ENCODE measurements at regions not wholly inside any gene's neighbourhood (a gene's known extent, or its start where the extent isn't known, plus 50 kb on each side); places are given as distances from the start of the nearest gene placed in this dataset.

DNA sequence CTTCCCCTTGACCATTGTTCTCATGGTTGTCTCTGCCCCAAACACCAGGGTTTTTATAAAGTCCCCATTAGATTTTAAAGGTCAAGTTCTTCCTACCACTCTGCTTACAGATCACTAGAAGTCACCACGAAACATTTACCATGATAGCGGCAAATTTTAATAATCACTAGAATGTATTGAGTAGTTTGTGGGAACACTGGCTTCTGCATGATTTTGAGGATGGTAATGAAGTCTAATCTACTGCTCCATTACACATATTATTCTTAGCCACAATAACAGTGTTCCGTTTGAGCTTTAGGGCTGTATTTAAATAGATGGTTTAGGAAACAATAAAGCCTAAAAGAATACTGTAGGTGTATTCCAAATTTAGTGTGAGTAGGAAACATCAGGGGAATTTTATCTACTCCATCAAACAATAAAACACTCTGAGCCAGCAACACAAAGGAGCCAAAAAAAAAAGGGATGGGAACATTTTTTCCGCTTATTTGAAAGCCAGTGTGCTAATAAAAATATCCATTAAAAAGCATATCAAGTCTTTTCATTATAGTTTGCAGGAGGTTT is 49.7 kb downstream of the KLF12 start:
- peaks cover 0 to 45% (median 18%) of the 10 kb centered on the region in 11 experiments; a peak in 11 of 22 replicates for H3K36me3 ChIP-seq
- H3K4me1 ChIP-seq: no peaks in the 10 kb centered on the region
- no peak for TF ChIP-seq Cebpa-rat (IDR thresholded peaks at IDR 0.05)
- H4K20me1 ChIP-seq: no peaks in the 10 kb centered on the region
- peaks cover 7 to 67% (median 42%) of the 10 kb centered on the region in 11 experiments; a peak in 19 of 22 replicates for H3K9me3 ChIP-seq (replicated peaks in 1 of 11)
- no peak overlapping the region for H3K27ac ChIP-seq
- no peak overlapping the region for H3K9ac ChIP-seq
- H3K4me2 ChIP-seq: no peak overlapping the region
- H3K4me3 ChIP-seq: no peak overlapping the region
- H3K27me3 ChIP-seq: no peaks in the 10 kb centered on the region

DNA sequence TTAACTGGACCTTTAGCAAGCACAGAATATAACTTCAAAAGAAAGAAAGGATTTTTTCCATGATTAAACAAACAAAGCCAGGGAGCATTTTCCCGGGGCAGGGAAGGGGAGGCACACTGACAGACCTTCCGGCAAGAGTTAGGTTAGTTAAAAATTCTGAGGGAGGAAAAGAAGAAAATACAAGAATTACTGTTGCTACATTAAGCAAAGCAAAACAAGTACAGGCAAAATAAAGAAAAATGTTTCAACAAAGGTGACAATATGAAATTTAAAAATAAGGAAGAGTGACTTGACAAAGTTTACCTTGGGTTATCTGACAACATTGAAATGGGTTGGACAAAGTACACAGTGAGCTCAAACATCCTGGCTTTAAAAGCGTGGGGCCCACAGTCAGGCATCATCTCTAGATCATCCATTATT is 51.5 kb downstream of the KLF12 start:
- Histone ChIP-seq H3K4me1 (no peaks in the 10 kb centered on the region), H3K4me2 (no peak overlapping the region), H3K27ac (no peak overlapping the region), H3K27me3 (no peaks in the 10 kb centered on the region), H3K36me3 (peaks cover 0 to 51% (median 19%) of the 10 kb centered on the region in 11 experiments; a peak in 11 of 22 replicates), H3K9me3 (replicated peaks in 1 of 11) (peaks cover 7 to 54% (median 39%) of the 10 kb centered on the region in 11 experiments; a peak in 18 of 22 replicates), H3K9ac (no peak overlapping the region), H4K20me1 (no peaks in the 10 kb centered on the region), H3K4me3 (no peak overlapping the region)
- no peak for TF ChIP-seq Cebpa-rat (IDR thresholded peaks at IDR 0.05)

DNA sequence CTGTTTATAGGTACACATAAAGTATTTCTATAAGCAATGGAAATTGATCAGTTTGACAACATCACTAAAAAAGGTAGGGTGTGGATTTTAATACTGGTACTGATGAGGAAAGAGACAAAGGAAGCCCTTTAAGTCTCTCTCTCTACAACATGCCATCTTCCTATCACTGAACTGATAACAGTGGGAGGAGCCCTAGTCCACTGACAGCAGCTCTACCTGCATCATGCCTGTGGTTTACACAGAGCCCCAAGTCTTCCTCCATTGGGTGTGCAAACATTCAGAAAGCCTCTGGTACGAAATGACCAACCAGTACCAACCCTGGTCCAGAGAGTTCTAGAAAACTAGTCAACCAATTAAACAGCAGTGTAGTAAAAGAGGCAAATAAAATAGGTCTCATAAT is 53.4 kb downstream of the KLF12 start:
- H4K20me1 ChIP-seq: no peaks in the 10 kb centered on the region
- H3K4me1 ChIP-seq: peaks cover 2 to 13% (median 9%) of the 10 kb centered on the region in 10 experiments; a peak in 19 of 20 replicates
- peaks cover 7 to 40% (median 32%) of the 10 kb centered on the region in 11 experiments; a peak in 18 of 22 replicates for H3K9me3 ChIP-seq (replicated peaks in 1 of 11)
- H3K27me3 ChIP-seq: no peaks in the 10 kb centered on the region
- H3K36me3 ChIP-seq: peaks cover 0 to 37% (median 8%) of the 10 kb centered on the region in 11 experiments; a peak in 7 of 22 replicates
- no peak overlapping the region for H3K4me3 ChIP-seq
- H3K9ac ChIP-seq: no peak overlapping the region
- no peak overlapping the region for H3K27ac ChIP-seq
- no peak for TF ChIP-seq Cebpa-rat (IDR thresholded peaks at IDR 0.05)
- H3K4me2 ChIP-seq: no peak overlapping the region

- Histone ChIP-seq H3K4me3 (no peak overlapping the region), H3K9me3 (replicated peaks in 1 of 11) (peaks cover 7 to 33% (median 22%) of the 10 kb centered on the region in 11 experiments; a peak in 18 of 22 replicates), H3K27ac (no peak overlapping the region), H4K20me1 (no peaks in the 10 kb centered on the region; a peak in 1 of 22 replicates), H3K9ac (no peak overlapping the region), H3K27me3 (no peaks in the 10 kb centered on the region), H3K36me3 (peaks cover 0 to 26% (median 8%) of the 10 kb centered on the region in 11 experiments; a peak in 8 of 22 replicates), H3K4me2 (no peak overlapping the region), H3K4me1 (peaks cover 32 to 43% (median 39%) of the 10 kb centered on the region in 10 experiments)
- no peak for TF ChIP-seq Cebpa-rat (IDR thresholded peaks at IDR 0.05)
These were observed 56.4 kb downstream of the KLF12 start for GRCh38 chr13:74077792-74078191.

DNA sequence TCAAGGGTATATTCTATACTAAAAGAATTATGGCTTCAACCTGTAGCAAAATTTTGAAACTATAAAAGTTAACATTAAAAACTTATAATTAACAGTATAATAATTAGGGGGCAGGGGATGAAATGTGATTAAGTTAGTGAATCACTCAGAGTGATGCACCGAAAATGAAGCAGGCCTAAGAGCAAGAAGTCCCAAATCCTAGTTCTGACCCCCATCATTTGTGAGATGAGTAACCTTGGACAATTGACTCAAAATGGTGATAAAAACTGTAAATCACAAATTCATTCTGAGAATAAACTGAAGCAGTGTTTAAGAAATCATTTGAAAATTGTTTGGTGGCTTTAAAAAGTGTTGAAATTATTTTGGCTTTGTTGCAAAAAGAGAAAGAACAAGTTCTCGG is 56.8 kb downstream of the KLF12 start:
- Histone ChIP-seq H3K4me3 (no peak overlapping the region), H3K4me1 (peaks cover 36 to 44% (median 43%) of the 10 kb centered on the region in 10 experiments), H3K36me3 (peaks cover 0 to 22% (median 11%) of the 10 kb centered on the region in 11 experiments; a peak in 8 of 22 replicates), H3K27ac (no peak overlapping the region), H3K4me2 (no peak overlapping the region), H3K27me3 (no peaks in the 10 kb centered on the region), H3K9ac (no peak overlapping the region), H3K9me3 (replicated peaks in 1 of 11) (peaks cover 7 to 36% (median 25%) of the 10 kb centered on the region in 11 experiments; a peak in 19 of 22 replicates), H4K20me1 (no peaks in the 10 kb centered on the region; a peak in 1 of 22 replicates)
- TF ChIP-seq Cebpa-rat (IDR thresholded peaks at IDR 0.05): no peak

DNA sequence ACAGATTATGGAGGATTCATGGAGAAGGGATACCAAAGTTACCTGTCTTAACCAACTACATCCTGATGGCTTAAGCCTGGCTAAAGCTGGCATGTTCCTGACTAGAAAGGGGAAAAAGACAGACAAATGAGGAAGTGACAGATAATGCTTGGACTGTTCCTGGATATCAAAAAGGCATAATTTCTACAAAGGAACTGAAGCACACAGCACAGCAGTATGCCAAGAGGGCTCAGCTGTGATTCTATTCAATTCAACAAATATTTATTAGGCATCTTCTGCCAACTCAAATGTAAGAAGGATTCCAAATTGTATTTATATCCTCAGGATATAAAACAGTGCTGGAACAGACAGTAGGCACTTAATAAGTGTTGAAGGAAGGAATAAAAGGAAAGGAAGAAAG is 59.5 kb downstream of the KLF12 start:
- peak overlapping the region; percentile 49 to 77 (median 67) for H3K4me2 ChIP-seq
- TF ChIP-seq Cebpa-rat (IDR thresholded peaks at IDR 0.05): no peak
- no peak overlapping the region for H3K4me3 ChIP-seq
- no peaks in the 10 kb centered on the region for H3K27me3 ChIP-seq
- H3K4me1 ChIP-seq: peaks cover 46 to 63% (median 56%) of the 10 kb centered on the region in 10 experiments
- no peaks in the 10 kb centered on the region; a peak in 1 of 22 replicates for H4K20me1 ChIP-seq
- H3K36me3 ChIP-seq: peaks cover 0 to 8% (median 3%) of the 10 kb centered on the region in 11 experiments; a peak in 6 of 22 replicates
- peaks cover 1 to 23% (median 13%) of the 10 kb centered on the region in 11 experiments; a peak in 15 of 22 replicates for H3K9me3 ChIP-seq (replicated peaks in 1 of 11)
- peak overlapping the region in 1 of 11 experiments; percentile 3; a peak in 1 of 22 replicates for H3K27ac ChIP-seq
- H3K9ac ChIP-seq: no peak overlapping the region

DNA sequence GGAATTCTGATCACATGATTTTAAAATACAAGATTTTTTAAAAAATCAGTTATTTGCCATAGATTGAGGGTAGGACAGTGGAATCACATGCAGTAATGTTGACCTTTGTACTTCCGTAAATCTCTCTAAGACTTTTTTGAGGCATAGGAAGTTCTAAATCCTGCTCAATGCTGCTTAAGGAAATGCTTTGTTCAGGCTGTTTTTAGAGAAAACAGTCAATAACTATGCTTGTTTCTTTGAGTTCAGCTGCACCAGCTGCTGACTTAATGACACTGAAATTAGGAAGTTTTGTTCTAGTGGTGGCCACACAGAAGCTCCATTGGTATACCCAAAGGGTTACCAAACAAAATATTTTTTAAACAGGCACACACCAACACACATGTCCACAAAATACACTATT is 60.9 kb downstream of the KLF12 start:
- Histone ChIP-seq H3K4me2 (peak overlapping the region; percentile 49 to 77 (median 67)), H3K9me3 (replicated peaks in 1 of 11) (peaks cover 0 to 29% (median 23%) of the 10 kb centered on the region in 11 experiments; a peak in 14 of 22 replicates), H3K4me1 (peaks cover 51 to 66% (median 60%) of the 10 kb centered on the region in 10 experiments), H3K36me3 (peaks cover 0 to 16% (median 6%) of the 10 kb centered on the region in 11 experiments; a peak in 9 of 22 replicates), H4K20me1 (no peaks in the 10 kb centered on the region; a peak in 1 of 22 replicates), H3K27me3 (no peaks in the 10 kb centered on the region), H3K4me3 (no peak overlapping the region), H3K27ac (peak overlapping the region; percentile 2 to 44 (median 37); a peak in 13 of 22 replicates), H3K9ac (no peak overlapping the region)
- no peak for TF ChIP-seq Cebpa-rat (IDR thresholded peaks at IDR 0.05)

DNA sequence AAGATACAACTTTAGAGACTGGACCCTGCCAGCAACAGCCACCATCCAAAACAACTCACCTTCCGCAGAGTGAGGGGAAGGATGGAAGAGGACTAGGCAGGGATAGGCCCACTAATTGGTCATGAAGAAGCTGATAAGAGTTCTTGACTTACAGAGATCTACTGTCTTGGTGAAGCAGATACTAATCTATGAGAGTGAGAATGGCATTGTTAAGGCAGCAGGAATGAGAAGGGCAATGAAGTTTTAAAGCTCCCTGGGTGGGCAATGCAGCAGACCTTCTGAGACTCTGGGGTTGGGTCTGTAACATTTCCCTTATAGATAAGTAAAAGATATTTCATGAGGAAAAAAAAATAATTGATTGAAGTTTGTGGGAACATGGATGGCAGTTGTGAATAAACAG is 63.7 kb downstream of the KLF12 start:
- no peak overlapping the region for H3K9ac ChIP-seq
- H3K4me2 ChIP-seq: peak overlapping the region; percentile 21 to 72 (median 55); a peak in 21 of 22 replicates
- no peak for TF ChIP-seq Cebpa-rat (IDR thresholded peaks at IDR 0.05)
- H3K4me1 ChIP-seq: peaks cover 43 to 68% (median 57%) of the 10 kb centered on the region in 10 experiments
- H4K20me1 ChIP-seq: no peaks in the 10 kb centered on the region; a peak in 1 of 22 replicates
- no peak overlapping the region for H3K4me3 ChIP-seq
- no peaks in the 10 kb centered on the region for H3K27me3 ChIP-seq
- H3K27ac ChIP-seq: peak overlapping the region in 9 of 11 experiments; percentile 1 to 61 (median 43); a peak in 14 of 22 replicates
- peaks cover 0 to 42% (median 24%) of the 10 kb centered on the region in 11 experiments; a peak in 14 of 22 replicates for H3K9me3 ChIP-seq (replicated peaks in 1 of 11)
- peaks cover 0 to 24% (median 8%) of the 10 kb centered on the region in 11 experiments; a peak in 9 of 22 replicates for H3K36me3 ChIP-seq

- Histone ChIP-seq H3K4me1 (peaks cover 40 to 68% (median 56%) of the 10 kb centered on the region in 10 experiments), H3K9me3 (replicated peaks in 1 of 11) (peaks cover 0 to 42% (median 24%) of the 10 kb centered on the region in 11 experiments; a peak in 14 of 22 replicates), H3K36me3 (peaks cover 0 to 24% (median 8%) of the 10 kb centered on the region in 11 experiments; a peak in 9 of 22 replicates), H3K27ac (peak overlapping the region in 9 of 11 experiments; percentile 1 to 61 (median 43); a peak in 13 of 22 replicates), H3K4me2 (peak overlapping the region; percentile 21 to 72 (median 55)), H3K27me3 (no peaks in the 10 kb centered on the region), H4K20me1 (no peaks in the 10 kb centered on the region; a peak in 1 of 22 replicates), H3K9ac (no peak overlapping the region), H3K4me3 (no peak overlapping the region)
- TF ChIP-seq Cebpa-rat (IDR thresholded peaks at IDR 0.05): no peak
These were observed 64.1 kb downstream of the KLF12 start for GRCh38 chr13:74070065-74070464.

All from BLaER1 treated with 17β-estradiol and CSF1 and Interleukin-3, amounts not matched to agents 10 nM and 100 nM (cell line).